Hematopoietic multipotent progenitor cell treated with erythropoietin and hydrocortisone succinate and interleukin-3 and kit ligand, for 15 days (in vitro differentiated cells): ENCODE measurements at regions not wholly inside any gene's neighbourhood (a gene's known extent, or its start where the extent isn't known, plus 50 kb on each side); places are given as distances from the start of the nearest gene placed in this dataset.

Experiments used
- DNase-seq: peaks from one replicate; pipeline ENCODE4 v3.0.0-alpha.2; 2015; ENCODE audit warnings: low spot score

GRCh38 chrX:38887222-38887621, 86.0 kb downstream of the MID1IP1 start:
- DNase-seq = no peak

GRCh38 chrX:38890326-38890725, 89.1 kb downstream of the MID1IP1 start:
- DNase-seq = no peak

GRCh38 chrX:38890963-38891362, 89.7 kb downstream of the MID1IP1 start:
- DNase-seq = no peak

DNA sequence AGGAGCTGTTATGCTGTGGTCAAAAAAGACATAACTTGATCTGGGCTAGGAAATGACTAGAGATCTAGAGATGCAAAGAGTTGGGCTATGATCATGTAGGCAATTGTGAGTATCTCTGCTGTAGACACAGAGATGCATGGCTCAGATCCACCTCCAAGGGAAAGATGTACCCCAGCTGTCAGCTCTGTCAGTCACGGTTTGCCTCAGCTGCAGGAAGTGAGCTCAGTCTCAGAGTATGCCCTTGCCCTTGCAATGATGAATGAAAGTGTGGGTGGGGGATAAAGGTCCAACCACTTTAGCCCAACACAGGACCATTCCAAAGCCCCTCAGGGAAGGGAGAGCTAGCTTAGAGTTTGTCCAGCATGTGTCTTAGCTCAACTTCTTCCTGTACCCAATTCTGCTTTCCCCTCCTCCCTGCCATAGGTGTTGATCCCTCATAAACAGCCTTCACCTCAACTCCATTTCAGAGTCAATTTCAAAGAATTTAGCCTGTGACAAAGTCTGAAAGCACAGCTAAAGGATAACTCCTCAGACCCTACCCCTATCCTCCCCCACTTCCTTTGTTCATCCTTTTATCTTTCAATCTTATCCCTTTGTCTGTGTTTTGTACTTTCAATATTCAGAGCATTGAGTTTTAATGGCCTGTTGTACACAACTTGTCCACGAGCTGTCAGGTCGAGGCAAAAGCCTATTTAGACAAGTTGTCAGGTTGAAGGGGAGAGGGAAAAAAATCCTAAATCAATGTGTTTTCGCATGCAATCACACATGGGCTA, 90.6 kb downstream of the MID1IP1 start:
- no peak for DNase-seq

DNA sequence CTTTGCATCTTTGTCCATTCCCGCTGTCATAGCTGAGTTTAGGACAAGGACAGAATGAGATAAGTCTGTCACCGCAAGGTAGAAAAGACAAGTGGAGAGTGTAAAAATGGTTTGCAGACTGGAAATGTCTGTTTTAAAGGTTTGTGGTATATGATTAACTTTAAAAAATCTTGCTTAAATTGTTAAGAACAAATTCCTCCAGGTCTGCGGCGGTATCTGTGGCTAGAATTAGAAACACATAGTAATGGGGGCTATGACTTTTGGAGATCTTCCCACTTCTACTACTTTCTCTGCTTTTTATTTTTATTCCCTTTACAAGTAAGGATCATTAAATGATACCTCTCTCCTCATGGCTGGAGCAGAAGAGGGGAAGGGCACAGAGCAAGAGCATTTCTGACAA, 92.2 kb downstream of the MID1IP1 start:
- DNase-seq = no peak

DNA sequence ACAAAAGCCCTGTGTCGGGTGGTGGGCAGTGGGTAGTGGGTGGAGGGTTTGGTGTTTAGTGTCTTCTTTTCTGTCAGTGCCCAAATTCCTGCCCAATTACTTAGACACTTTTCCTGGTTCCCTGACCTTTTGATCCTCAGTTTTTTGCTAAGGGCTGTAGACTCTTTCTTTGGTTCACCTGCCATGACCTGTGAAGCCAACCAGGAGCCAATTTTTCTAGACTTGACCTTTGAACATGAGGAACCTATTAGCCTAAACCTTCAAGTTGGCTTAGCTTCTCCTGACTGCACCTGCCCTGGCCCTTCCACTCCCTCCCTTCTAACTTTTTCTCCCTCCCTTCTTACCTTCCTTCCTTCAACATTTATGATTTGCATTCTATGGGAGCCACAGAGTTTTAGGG, 94.5 kb downstream of the MID1IP1 start:
- no peak for DNase-seq

DNA sequence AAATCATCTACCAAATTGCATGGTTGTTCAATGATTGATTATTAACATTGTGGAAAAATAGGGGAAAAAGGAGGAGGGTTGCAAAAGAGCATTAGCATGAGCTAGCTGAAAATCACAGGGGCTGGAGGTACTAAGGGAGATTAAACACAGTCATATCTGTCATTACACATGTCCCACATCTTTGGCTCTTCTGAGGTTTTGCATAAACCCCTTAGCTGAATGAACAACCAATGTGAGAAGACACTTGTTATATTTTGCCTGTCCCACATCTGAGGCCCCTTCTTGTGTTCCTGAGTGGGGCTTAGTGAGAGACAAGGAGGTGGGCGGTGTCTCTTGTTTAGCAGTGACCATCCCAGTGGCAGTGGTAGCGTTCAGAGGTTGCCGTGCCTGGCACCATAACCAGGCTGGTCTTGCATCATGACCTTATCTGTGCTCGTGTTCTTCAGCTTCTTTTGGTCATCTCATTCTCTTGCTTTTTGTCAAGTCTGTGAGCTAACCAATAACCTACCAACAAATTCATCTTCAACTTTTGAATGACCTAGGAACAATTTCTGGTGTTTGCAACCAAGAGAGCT, 95.6 kb downstream of the MID1IP1 start:
- DNase-seq = no peak

DNA sequence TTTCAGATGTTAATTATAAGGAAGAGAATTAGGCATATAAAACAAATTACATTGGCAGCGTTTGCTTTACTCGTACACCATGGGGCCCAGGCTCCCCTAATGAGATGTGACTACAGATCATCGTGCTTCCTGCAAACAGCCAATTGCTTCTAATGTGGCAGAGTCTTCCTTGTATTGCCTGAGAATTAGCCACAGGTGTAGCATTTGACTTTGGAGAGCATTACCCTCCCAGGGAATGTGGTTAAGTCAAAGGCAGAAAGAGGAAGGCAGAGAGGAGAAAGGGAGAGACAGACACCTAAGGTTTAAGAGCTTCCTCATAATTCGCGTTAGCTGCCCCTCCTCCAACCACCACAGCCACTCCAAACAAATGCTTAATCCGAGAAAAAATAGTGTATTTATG, 97.0 kb downstream of the MID1IP1 start:
- no peak for DNase-seq

DNA sequence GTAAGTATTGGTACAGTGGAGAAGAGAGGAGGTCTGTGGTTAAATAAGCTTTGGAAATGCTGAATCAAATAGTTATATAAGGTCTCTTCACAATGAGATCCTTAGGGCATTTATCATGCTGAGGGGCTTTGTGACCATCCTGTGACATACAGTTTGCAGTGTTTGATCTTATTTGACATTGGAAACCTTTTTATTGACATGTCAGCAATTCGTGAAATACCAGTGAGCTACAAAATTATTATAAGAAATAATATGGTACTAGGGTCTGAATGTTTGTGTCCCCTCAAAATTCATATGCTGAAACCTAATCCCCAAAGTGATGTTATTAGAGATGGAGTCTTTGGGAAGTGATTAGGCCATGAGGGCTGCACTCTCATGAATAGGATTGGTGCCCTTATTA, 98.4 kb downstream of the MID1IP1 start:
- no peak for DNase-seq

GRCh38 chrX:38900719-38901118, 99.5 kb downstream of the MID1IP1 start:
- no peak for DNase-seq

GRCh38 chrX:38902972-38903492, 101.8 kb downstream of the MID1IP1 start:
- DNase-seq = no peak

DNA sequence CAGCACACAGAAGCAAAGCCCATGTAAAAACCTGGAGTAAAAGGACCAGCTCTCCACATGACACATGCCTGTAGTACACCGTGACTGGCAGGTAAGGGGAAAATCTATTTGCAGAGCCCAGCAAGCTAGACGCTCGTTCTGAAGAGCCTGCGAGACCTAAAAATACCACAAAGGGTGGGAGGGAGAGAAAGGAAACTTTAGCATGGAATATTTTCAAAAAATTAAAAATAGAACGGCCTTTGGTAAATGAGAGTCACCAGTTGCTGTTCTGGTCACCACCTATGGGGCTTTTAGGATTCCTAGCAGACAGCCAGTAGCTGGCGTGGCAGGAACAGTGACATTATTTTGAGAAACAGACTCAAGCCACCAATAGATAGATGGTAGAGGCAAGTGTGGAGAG, 115.5 kb downstream of the MID1IP1 start:
- DNase-seq = no peak

DNA sequence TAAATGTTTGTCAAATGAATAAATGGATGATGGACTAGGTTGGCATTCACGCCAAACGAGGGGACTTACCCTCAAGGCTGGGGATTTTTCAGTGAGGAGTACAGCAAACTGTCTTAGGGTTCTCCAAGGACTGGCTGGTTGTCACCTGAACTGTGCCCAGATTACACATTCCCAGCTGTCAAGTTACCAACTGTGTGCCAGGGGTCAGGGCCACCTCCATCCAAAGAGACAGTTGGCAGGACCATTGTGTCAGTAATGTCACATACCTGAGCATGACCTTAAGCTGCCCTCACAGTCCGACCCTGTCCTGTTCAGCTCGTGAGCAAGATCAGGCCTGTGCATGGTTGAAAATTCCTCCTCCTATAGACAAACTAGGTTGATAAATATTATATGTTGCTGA, 116.7 kb downstream of the MID1IP1 start:
- DNase-seq = no peak

GRCh38 chrX:38919202-38919601, 117.9 kb downstream of the MID1IP1 start:
- DNase-seq = no peak

DNA sequence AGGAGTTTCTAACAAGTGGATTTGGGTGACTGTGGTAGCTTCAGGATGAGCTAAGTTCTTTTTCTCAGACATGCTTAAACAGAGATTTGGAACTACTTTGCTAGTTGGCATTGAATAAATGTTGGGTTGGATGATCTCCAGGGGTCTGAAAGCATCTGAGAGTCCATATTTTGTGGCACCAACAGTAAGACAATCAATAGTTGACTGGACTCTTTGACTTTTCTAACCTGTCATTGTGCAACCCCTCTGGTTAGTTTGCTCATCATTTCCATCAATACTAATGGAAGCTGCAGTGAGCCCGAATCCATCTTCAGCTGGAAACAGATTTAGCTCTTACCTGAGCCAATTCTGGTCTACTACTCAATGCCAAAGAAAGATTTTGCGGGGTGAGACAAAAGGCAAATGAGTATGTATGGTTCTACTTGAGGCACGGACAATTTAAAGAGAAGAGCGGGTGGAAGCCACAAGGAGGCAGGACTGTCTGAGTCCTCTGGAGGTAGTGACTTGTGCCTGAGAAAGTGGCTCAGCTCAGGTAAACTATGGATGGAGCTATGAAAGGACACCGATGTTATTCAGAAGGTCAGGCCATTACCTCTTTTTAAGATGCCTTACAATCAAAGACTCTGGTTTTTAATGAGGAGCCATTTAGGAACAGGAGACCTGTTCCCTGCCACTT, 118.7 kb downstream of the MID1IP1 start:
- DNase-seq = no peak

GRCh38 chrX:38923451-38923969, 122.3 kb downstream of the MID1IP1 start:
- DNase-seq = no peak

DNA sequence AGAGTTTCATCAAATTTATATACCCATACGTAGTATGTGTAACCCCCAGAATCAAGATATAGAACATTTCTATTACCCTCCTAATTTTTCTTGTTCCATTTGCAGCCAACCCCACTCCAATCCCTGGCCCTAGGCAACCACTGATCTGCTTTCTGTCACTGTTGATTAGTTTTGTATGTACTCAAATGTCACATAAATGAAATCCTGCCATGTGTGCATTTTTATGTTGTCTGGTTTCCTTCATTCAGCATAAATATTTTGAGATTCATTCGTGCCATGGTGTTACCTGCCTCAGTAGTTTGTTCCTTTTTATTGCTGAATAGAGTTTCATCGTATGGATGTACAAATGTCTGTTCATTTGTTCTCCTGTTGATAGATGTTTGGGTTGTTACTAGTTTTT, 126.3 kb downstream of the MID1IP1 start:
- DNase-seq = no peak

DNA sequence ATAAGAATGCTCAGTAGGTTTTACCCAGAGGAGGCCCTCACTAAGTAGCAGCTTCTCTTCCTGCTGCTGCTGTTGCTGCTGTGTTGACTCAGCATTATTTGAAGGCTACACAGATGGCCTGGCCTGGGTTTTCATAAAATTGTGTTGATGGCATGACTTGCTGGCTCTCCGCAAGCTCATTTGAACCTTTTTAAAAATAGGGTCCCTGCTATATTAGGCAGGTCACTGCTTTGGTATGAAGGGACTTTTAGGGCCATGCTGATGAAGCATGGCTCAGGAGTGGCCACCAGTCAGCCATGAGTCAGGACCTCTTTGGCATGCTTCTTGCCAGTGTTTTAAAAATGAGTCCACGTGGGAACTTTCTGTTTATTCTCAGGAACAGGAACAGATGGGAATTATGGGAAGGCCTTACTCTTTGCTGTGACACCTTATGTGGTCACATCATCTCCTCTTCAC, 128.7 kb downstream of the MID1IP1 start:
- DNase-seq = no peak

- DNase-seq = no peak
Measured at GRCh38 chrX:38930474-38930873, 129.2 kb downstream of the MID1IP1 start.

GRCh38 chrX:38935561-38935960, 134.3 kb downstream of the MID1IP1 start:
- no peak for DNase-seq

GRCh38 chrX:38937400-38937799, 136.1 kb downstream of the MID1IP1 start:
- DNase-seq = no peak

GRCh38 chrX:38937926-38938325, 136.7 kb downstream of the MID1IP1 start:
- no peak for DNase-seq

DNA sequence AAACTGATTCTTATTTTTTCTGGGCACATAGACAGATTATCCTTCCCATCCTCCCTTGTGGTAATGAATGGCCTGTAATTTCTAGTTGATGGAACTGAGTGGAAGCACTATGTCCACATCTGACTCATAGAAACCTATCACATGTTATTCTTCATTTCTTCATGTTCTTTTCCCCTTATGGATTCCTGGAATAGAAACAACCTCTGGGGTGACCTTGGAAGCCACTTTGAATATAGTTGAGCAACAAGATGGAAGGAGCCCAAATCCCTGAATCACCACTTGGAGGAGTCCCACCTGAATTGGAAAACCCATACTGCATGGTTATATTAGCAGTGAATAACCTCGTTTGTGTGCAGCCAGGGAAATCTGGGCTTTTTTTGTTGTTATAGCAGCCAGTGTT, 137.8 kb downstream of the MID1IP1 start:
- DNase-seq = no peak
